GM23338 (cell line): ENCODE measurements at regions not wholly inside any gene's neighbourhood (a gene's known extent, or its start where the extent isn't known, plus 50 kb on each side); places are given as distances from the start of the nearest gene placed in this dataset.

ENCODE experiments used
- ATAC-seq: fragments of 200-7000 bp; cut with Tn5 transposase; 3 replicates; pipeline ENCODE4 v1.9.1; 2020
- DNase-seq: peaks from one replicate; pipeline ENCODE4 v3.0.0-alpha.2; 2015; ENCODE audit warnings: low spot score
- H2AFZ ChIP-seq: fragments of 200-600 bp; sonication (generic); 2 replicates; pipeline ENCODE4 v1.8.0; 2016; ENCODE audit warnings: antibody characterized with exemption, mild to moderate bottlenecking, moderate library complexity
- H3F3A ChIP-seq: fragments of 200-600 bp; sonication (generic); replicated peaks from 2 replicates; pipeline ENCODE4 v1.8.0; 2017; ENCODE audit warnings: antibody characterized with exemption, mixed run types, low read depth
- H3K27ac ChIP-seq: fragments of 200-600 bp; sonication (generic); 2 replicates; pipeline ENCODE4 v1.6.1; 2016; ENCODE audit warnings: low read depth
- H3K27me3 ChIP-seq: fragments of 200-600 bp; sonication (generic); 2 replicates; pipeline ENCODE4 v1.8.0; 2016; ENCODE audit warnings: mild to moderate bottlenecking, mixed run types, moderate library complexity; ENCODE audit not compliant: insufficient read depth
- H3K36me3 ChIP-seq: fragments of 200-600 bp; sonication (generic); 2 replicates; pipeline ENCODE4 v1.8.0; 2016; ENCODE audit warnings: mild to moderate bottlenecking; ENCODE audit not compliant: insufficient read depth
- H3K4me1 ChIP-seq: fragments of 200-600 bp; sonication (generic); 2 replicates; pipeline ENCODE4 v1.8.0; 2016; ENCODE audit warnings: mild to moderate bottlenecking, moderate library complexity; ENCODE audit not compliant: insufficient read depth
- H3K4me2 ChIP-seq: fragments of 200-600 bp; sonication (generic); 2 replicates; pipeline ENCODE4 v1.7.1; 2017; ENCODE audit warnings: mixed run types
- H3K4me3 ChIP-seq: fragments of 200-600 bp; sonication (generic); 2 replicates; pipeline ENCODE4 v1.6.1; 2016; ENCODE audit warnings: mixed run types
- H3K79me2 ChIP-seq: fragments of 200-600 bp; sonication (generic); replicated peaks from 2 replicates; pipeline ENCODE4 v1.8.0; 2017; ENCODE audit warnings: mild to moderate bottlenecking; ENCODE audit not compliant: insufficient read depth
- H3K9me2 ChIP-seq: fragments of 200-600 bp; sonication (generic); 2 replicates; pipeline ENCODE4 v1.8.0; 2017; ENCODE audit not compliant: insufficient read depth
- H4K20me1 ChIP-seq: fragments of 200-600 bp; sonication (generic); replicated peaks from 2 replicates; pipeline ENCODE4 v1.8.0; 2017; ENCODE audit warnings: mild to moderate bottlenecking; ENCODE audit not compliant: insufficient read depth
- H3K27ac Mint-ChIP-seq: 2 replicates; pipeline ENCODE4 v1.8.0; 2020; ENCODE audit warnings: inconsistent platforms, mild to moderate bottlenecking, moderate library complexity, mixed read lengths
- H3K27me3 Mint-ChIP-seq: 3 replicates; pipeline ENCODE4 v1.8.0; 2022; ENCODE audit warnings: low read depth, mild to moderate bottlenecking, moderate library complexity, mixed read lengths, inconsistent platforms; ENCODE audit not compliant: insufficient read depth, poor library complexity
- H3K36me3 Mint-ChIP-seq: 3 replicates; pipeline ENCODE4 v1.8.0; 2021; ENCODE audit warnings: low read depth, mild to moderate bottlenecking, inconsistent platforms, moderate library complexity, mixed read lengths
- H3K4me1 Mint-ChIP-seq: 3 replicates; pipeline ENCODE4 v1.8.0; 2020; ENCODE audit warnings: mild to moderate bottlenecking, inconsistent platforms, mixed read lengths
- H3K4me3 Mint-ChIP-seq: 3 replicates; pipeline ENCODE4 v1.8.0; 2021; ENCODE audit warnings: moderate library complexity, mild to moderate bottlenecking, inconsistent platforms, mixed read lengths
- H3K9me3 Mint-ChIP-seq: 3 replicates; pipeline ENCODE4 v1.8.0; 2020; ENCODE audit warnings: moderate library complexity, mild to moderate bottlenecking, inconsistent platforms, mixed read lengths
- CREB1 ChIP-seq: fragments of 250-450 bp; sonication (Bioruptor Pico); IDR thresholded peaks from 2 replicates; pipeline ENCODE4 v1.5.0; 2020; ENCODE audit warnings: low read depth, mild to moderate bottlenecking, moderate library complexity
- CTCF ChIP-seq, 2 experiments: fragments of 200-600 bp in 1 of 2; sonication (generic) in 1 of 2; conservative IDR thresholded peaks; 2 replicates each; pipeline versions ENCODE4 v1.5.1 to v1.6.1; 2016 to 2017; ENCODE audit warnings: antibody characterized with exemption in 2 of 2, low read depth in 2 of 2, mild to moderate bottlenecking in 2 of 2, moderate library complexity in 1 of 2
- ETS1 ChIP-seq: IDR thresholded peaks from 2 replicates; pipeline ENCODE4 v1.6.1; 2016; ENCODE audit warnings: antibody characterized with exemption
- EZH2 ChIP-seq: fragments of 200-600 bp; sonication (generic); IDR thresholded peaks from one replicate; pipeline ENCODE4 v1.8.0; 2017; ENCODE audit warnings: antibody characterized with exemption, mild to moderate bottlenecking, low read depth; ENCODE audit not compliant: unreplicated experiment
- EZH2phosphoT487 ChIP-seq: fragments of 200-600 bp; sonication (generic); IDR thresholded peaks from one replicate; pipeline ENCODE4 v1.8.1; 2018; ENCODE audit warnings: antibody characterized with exemption; ENCODE audit not compliant: unreplicated experiment
- JUNB ChIP-seq: IDR thresholded peaks from one replicate; pipeline ENCODE4 v1.6.1; 2016; ENCODE audit warnings: antibody characterized with exemption; ENCODE audit not compliant: unreplicated experiment
- NANOG ChIP-seq: IDR thresholded peaks from 2 replicates; pipeline ENCODE4 v1.6.1; 2016; ENCODE audit warnings: antibody characterized with exemption, borderline replicate concordance
- POLR2AphosphoS5 ChIP-seq: IDR thresholded peaks from 2 replicates; pipeline ENCODE4 v1.6.1; 2016; ENCODE audit warnings: antibody characterized with exemption, low read depth
- REST ChIP-seq: IDR thresholded peaks from one replicate; pipeline ENCODE4 v1.6.1; 2018; ENCODE audit warnings: antibody characterized with exemption; ENCODE audit not compliant: unreplicated experiment
- STAT1 ChIP-seq: IDR thresholded peaks from one replicate; pipeline ENCODE4 v1.6.1; 2016; ENCODE audit warnings: antibody characterized with exemption; ENCODE audit not compliant: unreplicated experiment
- ZNF114 ChIP-seq: fragments of 250-450 bp; sonication (Bioruptor Pico); IDR thresholded peaks from 2 replicates; pipeline ENCODE4 v1.5.0; 2020; ENCODE audit warnings: mild to moderate bottlenecking, moderate library complexity
- ZNF331 ChIP-seq: fragments of 250-450 bp; sonication (Bioruptor Pico); IDR thresholded peaks from 2 replicates; pipeline ENCODE4 v1.5.0; 2020; ENCODE audit warnings: low read depth, mild to moderate bottlenecking, moderate library complexity
- ZNF462 ChIP-seq: fragments of 250-450 bp; sonication (Bioruptor Pico); IDR thresholded peaks from 2 replicates; pipeline ENCODE4 v1.5.0; 2020; ENCODE audit warnings: mild to moderate bottlenecking, moderate library complexity

GRCh38 chr1:88291611-88292354 is 392.3 kb upstream of the PKN2 start:
- no peaks in the 10 kb centered on the region for H3K36me3 ChIP-seq
- H3K4me3 ChIP-seq, result no peak overlapping the region
- H3F3A ChIP-seq, result no peaks in the 10 kb centered on the region
- no peaks in the 10 kb centered on the region for H4K20me1 ChIP-seq
- no peak overlapping the region for H3K4me2 ChIP-seq
- no peaks in the 10 kb centered on the region for H3K36me3 Mint-ChIP-seq
- no peak overlapping the region for H3K27ac ChIP-seq
- DNase-seq, result no peak
- peaks cover 7% of the 10 kb centered on the region for H3K4me1 ChIP-seq
- H3K4me3 Mint-ChIP-seq, result no peak overlapping the region
- no peak overlapping the region for H3K27ac Mint-ChIP-seq
- no peaks in the 10 kb centered on the region for H3K79me2 ChIP-seq
- H3K27me3 Mint-ChIP-seq, result no peaks in the 10 kb centered on the region
- H3K4me1 Mint-ChIP-seq, result peaks cover 8% of the 10 kb centered on the region
- H2AFZ ChIP-seq, result no peak overlapping the region; the same call in 1 of the 2 replicates
- H3K9me2 ChIP-seq, result 0 out of 2 replicates have a peak, but pooled peaks cover 4% of the 10 kb centered on the region
- no peak for ATAC-seq
- H3K9me3 Mint-ChIP-seq, result no peaks in the 10 kb centered on the region
- H3K27me3 ChIP-seq, result no peaks in the 10 kb centered on the region
- TF ChIP-seq ZNF462 (CRISPR knock-in tag) (no peak), JUNB (no peak), POLR2AphosphoS5 (no peak), ZNF114 (CRISPR knock-in tag) (no peak), EZH2 (no peak), EZH2phosphoT487 (no peak), NANOG (no peak), ZNF331 (CRISPR knock-in tag) (no peak), CTCF (conservative IDR thresholded peaks at IDR 0.05; ENCODE audit: low read depth in 2 of 2) (no peak), REST (no peak), CREB1 (no peak), STAT1 (no peak), ETS1 (no peak)
